Daoy (cell line): ENCODE measurements at regions not wholly inside any gene's neighbourhood (a gene's known extent, or its start where the extent isn't known, plus 50 kb on each side); places are given as distances from the start of the nearest gene placed in this dataset.

Source experiments
- DNase-seq: peaks from one replicate; pipeline ENCODE4 v3.0.0-alpha.2; 2015; ENCODE audit warnings: low read depth

GRCh38 chr11:62073061-62073460, 50.8 kb upstream of the INCENP start:
- DNase-seq = no peak

DNA sequence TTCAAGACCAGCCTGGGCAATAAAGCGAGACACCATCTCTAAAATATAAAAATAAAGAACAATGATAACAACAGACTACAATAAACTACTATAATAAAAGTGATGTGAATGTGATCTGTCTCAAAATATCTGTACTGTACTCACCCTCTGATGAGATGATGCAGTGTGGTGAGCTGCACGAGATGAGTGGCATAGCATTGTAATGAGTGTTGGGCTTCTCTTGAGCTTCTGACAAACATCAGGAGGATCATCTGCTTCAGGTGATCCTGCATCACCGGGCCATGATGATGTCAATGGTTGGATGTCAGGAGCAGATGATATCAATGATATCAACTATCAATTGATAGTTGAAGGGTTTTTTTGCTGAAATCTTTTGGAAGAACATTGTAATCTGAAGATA, 52.4 kb upstream of the INCENP start:
- no peak for DNase-seq

GRCh38 chr11:62069986-62070919, 53.6 kb upstream of the INCENP start:
- DNase-seq = no peak

DNA sequence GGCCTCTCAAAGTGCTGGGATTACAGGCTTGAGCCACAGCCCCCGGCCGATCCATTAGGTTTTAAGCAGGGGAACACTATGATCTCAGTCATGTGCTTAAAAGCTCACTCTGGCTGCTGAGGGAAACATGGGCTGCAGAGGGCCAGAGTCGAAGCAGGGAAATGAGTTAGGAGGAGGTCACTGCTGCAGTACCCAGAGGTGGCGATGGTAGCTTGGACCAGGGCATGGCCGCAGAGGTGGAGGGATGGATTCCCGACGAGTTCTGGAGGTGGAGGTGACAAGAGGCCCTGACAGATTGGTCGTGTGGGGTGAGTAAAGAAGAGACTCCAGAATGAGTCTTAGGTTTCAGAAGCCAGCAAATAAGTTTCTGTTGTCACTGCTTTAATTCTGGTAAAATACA, 54.4 kb upstream of the INCENP start:
- no peak for DNase-seq

DNA sequence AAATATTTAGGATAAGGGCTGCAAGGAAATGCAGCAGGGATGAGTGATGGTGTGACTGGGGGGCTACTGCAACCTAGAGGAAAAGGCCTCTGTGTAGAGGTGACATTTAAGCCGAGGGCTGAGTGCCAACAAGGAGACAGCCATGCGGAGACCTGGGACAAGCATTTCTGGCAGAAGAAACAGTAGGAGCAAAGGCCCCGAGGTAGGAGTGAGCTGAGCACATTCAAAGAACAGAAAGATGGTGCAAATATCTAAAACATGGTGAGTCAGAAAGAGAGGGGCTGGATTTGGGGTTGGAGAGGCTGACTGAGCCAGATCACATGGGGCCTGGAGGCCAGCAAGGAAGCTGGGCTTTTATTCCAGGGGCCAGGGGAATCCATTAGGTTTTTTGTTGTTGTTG, 55.1 kb upstream of the INCENP start:
- no peak for DNase-seq

DNA sequence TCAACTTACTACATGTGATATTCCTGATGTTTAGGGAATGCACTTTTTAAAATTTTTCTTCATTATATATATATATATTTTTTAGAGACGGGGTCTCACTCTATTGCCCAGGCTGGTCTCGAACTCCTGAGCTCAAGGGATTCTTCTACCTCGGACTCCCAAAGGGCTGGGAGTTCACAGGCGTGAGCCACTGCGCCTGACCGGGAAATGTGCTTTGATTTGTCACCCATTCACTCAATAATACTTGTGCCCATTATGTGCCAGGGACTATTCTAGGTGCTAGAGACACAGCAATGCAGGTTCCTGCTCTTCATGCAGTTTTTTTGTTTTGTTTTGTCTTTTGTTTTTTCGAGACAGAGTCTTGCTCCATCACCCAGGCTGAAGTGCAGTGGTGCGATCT, 56.1 kb upstream of the INCENP start:
- DNase-seq = no peak

DNA sequence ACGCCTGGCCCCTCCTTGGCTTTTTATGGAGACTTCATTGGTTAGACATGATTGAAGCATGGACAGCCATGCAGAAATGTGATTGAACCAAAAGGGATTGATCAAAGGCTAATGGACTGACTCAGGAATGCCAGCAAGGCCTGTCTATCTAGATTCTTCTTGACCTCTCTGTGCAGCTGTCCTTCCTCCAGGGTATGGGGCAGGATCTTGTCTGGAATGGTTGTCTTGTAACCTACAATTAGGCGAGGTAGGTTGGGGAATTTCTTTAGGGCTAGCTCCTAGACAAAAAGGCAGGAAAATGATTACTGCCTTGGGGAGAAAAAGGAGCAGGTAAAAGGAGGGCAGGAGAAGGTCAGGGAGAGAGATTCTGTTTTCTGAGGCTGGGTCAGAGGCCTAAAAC, 59.6 kb upstream of the INCENP start:
- DNase-seq = no peak

DNA sequence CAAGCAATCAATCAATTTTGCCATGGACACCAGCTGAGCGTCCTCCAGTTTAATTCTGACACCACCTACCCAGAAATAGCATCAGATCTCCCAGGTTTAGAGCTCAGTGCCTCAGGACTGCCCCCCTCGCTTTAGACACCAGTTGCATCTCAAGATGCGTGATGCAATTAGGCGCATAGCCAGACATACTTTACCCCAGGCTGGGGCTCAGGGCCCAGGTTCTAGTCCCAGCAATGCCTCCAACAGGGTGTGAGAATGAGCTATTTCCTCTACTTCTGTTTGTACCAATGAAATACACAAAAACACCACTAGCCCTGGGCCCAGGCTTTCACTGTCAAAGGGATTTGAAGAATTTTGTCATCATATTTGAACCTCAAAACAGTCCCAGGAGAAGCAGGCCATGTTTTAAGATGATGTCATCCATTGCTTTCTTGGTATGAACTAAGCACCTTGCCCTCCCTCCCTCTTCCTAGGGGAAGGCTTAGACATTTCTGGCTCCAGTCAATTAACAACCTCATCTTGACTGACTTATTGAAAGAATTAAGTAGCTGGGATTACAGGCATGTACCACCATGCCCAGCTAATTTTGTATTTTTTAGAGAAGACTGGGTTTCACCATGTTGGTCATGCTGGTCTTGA, 61.5 kb upstream of the INCENP start:
- DNase-seq = no peak

DNA sequence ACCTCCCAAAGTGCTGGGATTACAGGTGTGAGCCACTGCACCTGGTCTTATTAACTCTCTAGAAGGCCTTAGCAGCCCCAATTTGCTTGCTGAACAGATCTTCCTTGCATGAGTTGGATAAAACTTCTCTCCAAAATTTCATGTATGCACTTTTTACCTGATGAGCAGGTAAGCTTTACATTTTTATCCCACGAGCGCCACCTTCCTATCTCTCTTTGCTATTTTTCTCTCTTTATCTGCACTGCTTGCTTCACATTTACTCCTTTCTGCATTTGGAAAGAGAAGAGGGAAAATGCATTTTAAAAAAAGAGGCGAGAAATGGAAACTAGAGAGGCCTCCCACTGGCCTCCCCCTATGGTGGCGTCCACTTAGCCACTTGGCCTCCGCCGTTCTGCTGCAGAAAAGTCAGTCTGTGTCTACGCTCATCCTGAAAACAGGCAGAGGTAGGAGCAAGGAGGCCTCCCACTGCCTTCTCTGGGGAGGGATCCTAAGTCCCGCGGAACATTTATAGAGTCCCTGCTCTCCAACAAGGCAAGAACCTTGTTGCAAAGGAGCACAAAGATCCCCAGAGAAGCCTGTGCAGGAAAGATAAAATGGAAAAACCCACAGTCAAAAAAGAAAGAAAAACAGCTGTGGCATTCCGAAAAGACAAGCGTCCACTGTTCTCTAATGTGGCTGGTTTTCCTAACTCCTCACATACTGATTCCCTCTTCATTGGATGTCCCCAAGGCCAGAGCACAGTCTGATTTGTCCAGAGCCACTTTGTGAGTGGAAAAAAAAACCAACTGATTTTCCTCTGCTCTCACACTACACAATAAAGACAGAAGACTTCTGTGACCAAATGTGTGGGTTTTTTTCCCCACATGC, 62.2 kb upstream of the INCENP start:
- no peak for DNase-seq

GRCh38 chr11:62057069-62057468, 66.7 kb upstream of the INCENP start:
- no peak for DNase-seq

GRCh38 chr11:62055970-62056369, 67.8 kb upstream of the INCENP start:
- DNase-seq = no peak

GRCh38 chr11:62054484-62055121, 69.2 kb upstream of the INCENP start:
- DNase-seq = peak; percentile 45

- DNase-seq = no peak
Observed at GRCh38 chr11:62054081-62054480, 69.7 kb upstream of the INCENP start.

DNA sequence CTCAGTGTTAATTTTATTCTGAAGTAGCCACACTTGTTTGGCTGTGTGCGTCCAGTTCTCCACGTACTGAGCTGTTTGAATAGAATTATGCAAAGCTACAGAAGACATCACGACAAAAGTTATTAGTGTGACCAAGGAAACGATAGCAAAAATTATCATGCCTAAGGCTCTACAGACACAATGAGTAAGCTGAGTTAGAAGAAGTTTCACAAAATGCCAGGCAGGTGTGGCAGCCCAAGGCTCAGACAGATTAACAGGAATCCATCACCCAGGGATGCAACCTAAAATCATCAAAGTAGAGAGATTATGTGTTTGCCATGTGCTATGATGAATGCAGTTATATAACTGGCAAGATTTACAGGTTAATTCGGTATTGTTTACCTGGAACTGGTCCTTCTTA, 73.1 kb upstream of the INCENP start:
- DNase-seq = no peak

DNA sequence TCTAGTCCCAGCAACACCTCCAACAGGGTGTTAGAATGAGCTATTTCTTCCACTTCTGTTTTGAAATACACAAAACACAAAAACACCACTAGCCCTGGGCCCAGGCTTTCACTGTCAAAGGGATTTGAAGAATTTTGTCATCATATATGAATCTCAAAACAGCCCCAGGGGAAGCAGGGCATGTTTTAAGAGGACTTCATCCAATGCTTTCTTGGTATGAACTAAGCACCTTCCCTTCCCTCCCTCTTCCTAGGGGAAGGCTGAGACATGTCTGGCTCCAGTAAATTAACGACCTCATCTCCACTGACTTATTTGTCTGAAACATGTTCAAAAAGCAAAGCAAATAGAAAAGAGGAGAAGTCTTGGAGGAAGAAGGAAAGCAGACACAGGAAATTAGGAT, 75.7 kb upstream of the INCENP start:
- DNase-seq = no peak

DNA sequence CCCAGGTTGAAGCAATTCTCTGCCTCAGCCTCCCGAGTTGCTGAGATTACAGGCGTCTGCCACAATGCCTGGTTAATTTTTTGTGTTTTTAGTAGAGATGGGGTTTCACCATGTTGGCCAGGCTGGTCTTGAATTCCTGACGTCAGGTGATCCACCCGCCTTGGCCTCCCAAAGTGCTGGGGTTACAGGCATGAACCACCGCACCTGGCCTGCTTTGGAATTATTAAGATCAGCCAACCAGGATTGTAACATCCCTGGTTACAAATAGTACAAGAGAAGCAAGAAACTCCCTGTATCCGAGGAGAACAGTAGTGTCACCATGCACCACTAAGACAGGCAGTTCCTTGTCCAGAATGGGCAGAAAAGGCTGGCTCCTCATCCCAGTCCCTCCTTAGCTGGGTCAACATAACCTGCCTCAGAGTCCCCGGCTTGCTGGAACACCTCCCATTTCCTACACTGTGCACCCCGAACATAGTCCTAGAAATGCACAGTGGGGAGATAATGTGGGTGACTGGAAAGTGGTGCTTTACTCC, 77.2 kb upstream of the INCENP start:
- no peak for DNase-seq

DNA sequence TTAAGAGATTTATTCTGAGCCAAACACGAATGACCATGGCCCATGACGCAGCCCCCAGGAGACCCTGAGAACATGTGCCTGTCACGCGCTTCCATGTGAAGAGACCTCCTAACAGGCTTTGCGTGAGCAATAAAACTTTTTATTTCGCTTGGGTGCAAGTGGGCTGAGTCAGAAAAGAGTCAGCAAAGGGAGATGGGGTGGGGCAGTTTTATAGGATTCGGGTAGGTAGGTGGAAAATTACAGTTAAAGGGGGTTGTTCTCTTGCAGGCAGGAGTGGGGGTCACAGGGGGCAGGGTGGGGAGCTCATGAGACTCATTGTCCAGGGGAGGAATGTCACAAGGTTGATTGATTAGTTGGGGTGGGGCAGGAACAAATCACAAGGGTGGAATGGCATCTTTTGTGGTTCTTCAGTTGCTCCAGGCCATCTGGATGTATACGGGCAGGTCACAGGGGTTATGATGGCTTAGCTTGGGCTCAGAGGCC, 77.2 kb upstream of the FTH1 start:
- DNase-seq = peak; percentile 63

GRCh38 chr11:62035293-62035692, 67.9 kb upstream of the FTH1 start:
- no peak for DNase-seq

- DNase-seq = no peak
Observed at GRCh38 chr11:62034036-62034338, 66.6 kb upstream of the FTH1 start.

GRCh38 chr11:62033191-62034035, 66.0 kb upstream of the FTH1 start:
- DNase-seq = no peak
